Endothelial cell of umbilical vein (primary cell): ENCODE measurements at regions not wholly inside any gene's neighbourhood (a gene's known extent, or its start where the extent isn't known, plus 50 kb on each side); places are given as distances from the start of the nearest gene placed in this dataset.

Experiments used
- BruUV-seq: library from RNA; stranded (reverse); fragments of 400-500 nt; replicated peaks from 2 replicates; lab custom pipeline; 2021; lab: Mats Ljungman, UMichigan
- CTCF ChIA-PET: fragments of 300-600, 350-600 bp; sonication (Branson Sonifier 250); formaldehyde crosslinking; loops from one replicate; lab custom pipeline; 2021; ENCODE audit warnings: antibody characterized with exemption, inconsistent platforms; lab: Charles Lee
- POLR2A ChIA-PET: fragments of 300-600, 350-600 bp; sonication (Branson Sonifier 250); formaldehyde crosslinking; loops from one replicate; lab custom pipeline; 2021; ENCODE audit warnings: antibody characterized with exemption, inconsistent platforms; lab: Charles Lee
- DNase-seq: peaks from one replicate; pipeline ENCODE4 v3.0.0-alpha.2; 2011; ENCODE audit warnings: low read depth, low spot score
- FAIRE-seq: peaks from 2 replicates; lab custom pipeline; 2011; peaks lifted over from hg19 to GRCh38; lab: Jason Lieb, UNC
- H2AFZ ChIP-seq: 2 replicates; pipeline ENCODE4 v1.6.0; 2012; ENCODE audit warnings: low read depth, low read length, control low read depth, inconsistent platforms
- H3K27ac ChIP-seq: 2 replicates; pipeline ENCODE4 v1.5.1; 2011; ENCODE audit warnings: low read depth, mild to moderate bottlenecking, control low read depth, low read length, moderate library complexity; ENCODE audit not compliant: insufficient read depth
- H3K27me3 ChIP-seq, 2 experiments: 2 replicates each; pipeline versions ENCODE4 v1.6.0 to v1.6.1; 2011; ENCODE audit warnings: low read length in 2 of 2, mixed read lengths in 1 of 2; ENCODE audit not compliant: control insufficient read depth in 2 of 2, insufficient read depth in 2 of 2
- H3K36me3 ChIP-seq, 2 experiments: 2 replicates in 1 of 2; 3 replicates in 1 of 2; pipeline ENCODE4 v1.5.1; 2011; ENCODE audit warnings: low read length in 2 of 2, mild to moderate bottlenecking in 1 of 2, moderate library complexity in 1 of 2; ENCODE audit not compliant: control insufficient read depth in 2 of 2, insufficient read depth in 2 of 2; ENCODE audit errors: extremely low read depth in 1 of 2
- H3K4me1 ChIP-seq: 3 replicates; pipeline ENCODE4 v1.5.1; 2011; ENCODE audit warnings: mild to moderate bottlenecking, low read length; ENCODE audit not compliant: control insufficient read depth, insufficient read depth; ENCODE audit errors: extremely low read depth
- H3K4me2 ChIP-seq: 2 replicates; pipeline ENCODE4 v1.6.1; 2011; ENCODE audit warnings: low read length, control low read depth, mixed read lengths; ENCODE audit not compliant: insufficient read depth
- H3K4me3 ChIP-seq, 3 experiments: fragments of 200-600 bp in 1 of 3; sonication (generic), shearing (Covaris generic) in 1 of 3; replicated peaks in 1 of 3; 2 replicates each; pipeline ENCODE4 v1.5.1; 2011 to 2016; ENCODE audit warnings: control low read depth in 3 of 3, low read length in 3 of 3, mild to moderate bottlenecking in 2 of 3, inconsistent platforms in 1 of 3, low read depth in 1 of 3, moderate library complexity in 1 of 3; ENCODE audit not compliant: insufficient read depth in 1 of 3
- H3K79me2 ChIP-seq: 2 replicates; pipeline ENCODE4 v1.6.0; 2012; ENCODE audit warnings: low read length, inconsistent platforms; ENCODE audit not compliant: control insufficient read depth, insufficient read depth
- H3K9ac ChIP-seq: replicated peaks from 2 replicates; pipeline ENCODE3; 2011; ENCODE audit warnings: low read length, control low read depth; ENCODE audit not compliant: insufficient read depth; ENCODE audit errors: extremely low read depth
- H3K9me1 ChIP-seq: replicated peaks from 3 replicates; pipeline ENCODE4 v1.6.0; 2011; ENCODE audit warnings: mild to moderate bottlenecking, low read length; ENCODE audit not compliant: control insufficient read depth, insufficient read depth; ENCODE audit errors: extremely low read depth
- H3K9me3 ChIP-seq: replicated peaks from 2 replicates; pipeline ENCODE4 v1.5.1; 2012; ENCODE audit warnings: low read length, inconsistent platforms; ENCODE audit not compliant: control insufficient read depth, insufficient read depth
- H4K20me1 ChIP-seq: replicated peaks from 2 replicates; pipeline ENCODE3; 2011; ENCODE audit warnings: mild to moderate bottlenecking, low read length; ENCODE audit not compliant: control insufficient read depth, insufficient read depth; ENCODE audit errors: extremely low read depth
- CTCF ChIP-seq, 2 donors: IDR thresholded peaks; 1 replicate in 1 of 2; 2 replicates in 1 of 2; pipeline ENCODE4 v1.5.1; 2011; ENCODE audit warnings: low read length in 2 of 2, mild to moderate bottlenecking in 2 of 2, moderate library complexity in 2 of 2, control low read depth in 1 of 2, inconsistent platforms in 1 of 2, low read depth in 1 of 2; ENCODE audit not compliant: insufficient read depth in 1 of 2; ENCODE audit errors: extremely low read depth in 1 of 2
- EZH2 ChIP-seq: IDR thresholded peaks from 2 replicates; pipeline ENCODE4 v1.6.1; 2012; ENCODE audit warnings: borderline replicate concordance, low read depth, mild to moderate bottlenecking, moderate library complexity, low read length, inconsistent platforms; ENCODE audit not compliant: severe bottlenecking
- FOS ChIP-seq: IDR thresholded peaks from 2 replicates; pipeline ENCODE4 v1.6.1; 2011; ENCODE audit warnings: mild to moderate bottlenecking, low read length, moderate library complexity, borderline replicate concordance; ENCODE audit not compliant: insufficient read depth
- GATA2 ChIP-seq: IDR thresholded peaks from 2 replicates; pipeline ENCODE4 v1.7.0; 2011; ENCODE audit warnings: low read depth, mild to moderate bottlenecking, moderate library complexity, mixed read lengths, low read length; ENCODE audit not compliant: insufficient read length, insufficient read depth
- JUN ChIP-seq: IDR thresholded peaks from 2 replicates; pipeline ENCODE4 v1.6.1; 2011; ENCODE audit warnings: borderline replicate concordance, low read depth; ENCODE audit not compliant: insufficient read length, insufficient read depth
- MAX ChIP-seq: IDR thresholded peaks from 2 replicates; pipeline ENCODE4 v1.6.1; 2011; ENCODE audit not compliant: insufficient read depth, insufficient read length
- MYC ChIP-seq: IDR thresholded peaks from one replicate; pipeline ENCODE4 v1.6.1; 2011; ENCODE audit warnings: mild to moderate bottlenecking, low read depth, low read length
- POLR2A ChIP-seq: IDR thresholded peaks from 2 replicates; pipeline ENCODE4 v1.6.1; 2012; ENCODE audit warnings: low read depth, mild to moderate bottlenecking, control low read depth, low read length
- POLR2AphosphoS5 ChIP-seq: IDR thresholded peaks from 2 replicates; pipeline ENCODE4 v1.6.1; 2012; ENCODE audit warnings: low read depth, mild to moderate bottlenecking, control low read depth, low read length, moderate library complexity; ENCODE audit not compliant: insufficient read depth
- dilution Hi-C: fragments of 300-500 bp; cut with MboI; formaldehyde crosslinking; loops from one replicate; pipeline ENCODE4 v1.15.0; 2019; ENCODE audit warnings: low sequenced_read_pairs; ENCODE audit not compliant: extremely low pct_ligation_motif_present
- intact Hi-C: fragments of 100-400 bp; cut with micrococcal nuclease; formaldehyde crosslinking; loops from one replicate; pipeline ENCODE4 v1.10.0; 2022

- Histone ChIP-seq H3K4me1 (peaks cover 76% of the 10 kb centered on the region), H3K9me3 (peaks cover 3% of the 10 kb centered on the region), H3K36me3 (no peaks in the 10 kb centered on the region), H3K27me3 (no peaks in the 10 kb centered on the region), H3K9ac (peak overlapping the region; percentile 82), H2AFZ (no peak overlapping the region), H3K79me2 (no peaks in the 10 kb centered on the region), H4K20me1 (no peaks in the 10 kb centered on the region), H3K27ac (peak overlapping the region; percentile 88), H3K9me1 (no peaks in the 10 kb centered on the region), H3K4me3 (no peak overlapping the region), H3K4me2 (no peak overlapping the region)
- DNase-seq (no peak), FAIRE-seq (no peak)
- dilution Hi-C loops = no loop called here
- TF ChIP-seq EZH2 = no peak
- no peak for TF ChIP-seq FOS
- no peak for TF ChIP-seq POLR2AphosphoS5
- no peak for TF ChIP-seq MAX
- intact Hi-C loops = loop anchor here (1.0 to 10.0 kb wide), 13 partner anchors 11 to 1114 kb away; partner anchors contain the start of genes RC3H1, TNFSF18 and ZBTB37
- ChIA-PET POLR2A (interaction anchor here (1.2 to 1.5 kb wide), 2 partner anchors 10 kb away, joined by 4 to 6 read pairs; no protein-coding TSS in a partner anchor), CTCF (interaction anchor here (1.1 to 2.8 kb wide), 6 partner anchors 10 to 294 kb away, joined by 3 to 21 read pairs (median 5); no protein-coding TSS in a partner anchor)
- BruUV-seq = no TSS peak
Observed at GRCh38 chr1:172907834-172908326, 142.9 kb downstream of the TNFSF18 start.

GRCh38 chr1:172909606-172910326, 141.0 kb downstream of the TNFSF18 start:
- ChIA-PET POLR2A (interaction anchor here (0.8 to 1.7 kb wide), 12 partner anchors 8 to 293 kb away, joined by 3 to 10 read pairs (median 6); no protein-coding TSS in a partner anchor), CTCF (interaction anchor here (0.6 to 1.8 kb wide), 18 partner anchors 9 to 1108 kb away, joined by 3 to 17 read pairs (median 3); no protein-coding TSS in a partner anchor)
- H3K9me1 ChIP-seq = no peaks in the 10 kb centered on the region
- H3K27ac ChIP-seq = peak overlapping the region; percentile 88
- TF ChIP-seq CTCF (IDR thresholded peaks at IDR 0.05; ENCODE audit: extremely low read depth in 1 of 2, insufficient read depth in 1 of 2, low read depth in 1 of 2, low read length in 2 of 2) (no peak), GATA2 (peak; percentile 73), POLR2A (peak; percentile 80), EZH2 (no peak), JUN (peak; percentile 82), MAX (no peak), MYC (no peak), FOS (peak; percentile 82), POLR2AphosphoS5 (peak; percentile 61)
- peak overlapping the region in 1 of 3 experiments; percentile 5 for H3K4me3 ChIP-seq
- intact Hi-C loops (loop anchor here (1.0 to 10.0 kb wide), 5 partner anchors 9 to 1113 kb away; partner anchors contain the start of genes PRDX6, RC3H1 and ZBTB37), dilution Hi-C loops (no loop called here)
- H3K27me3 ChIP-seq = no peaks in the 10 kb centered on the region
- peaks cover 3% of the 10 kb centered on the region for H3K9me3 ChIP-seq
- H2AFZ ChIP-seq = no peak overlapping the region
- no peaks in the 10 kb centered on the region for H3K79me2 ChIP-seq
- peak overlapping the region; percentile 73 for H3K4me2 ChIP-seq
- DNase-seq (peak; percentile 97), FAIRE-seq (peak; percentile 78)
- peaks cover 72% of the 10 kb centered on the region for H3K4me1 ChIP-seq
- H3K9ac ChIP-seq = peak overlapping the region; percentile 70
- H4K20me1 ChIP-seq = no peaks in the 10 kb centered on the region
- BruUV-seq = TSS peak; percentile 63
- no peaks in the 10 kb centered on the region for H3K36me3 ChIP-seq
